M059J (cell line): ENCODE measurements at regions not wholly inside any gene's neighbourhood (a gene's known extent, or its start where the extent isn't known, plus 50 kb on each side); places are given as distances from the start of the nearest gene placed in this dataset.

Experiments
- DNase-seq: peaks from one replicate; pipeline ENCODE4 v3.0.0-alpha.2; 2012; ENCODE audit warnings: low read depth

GRCh38 chr20:48300529-48300928 is 515.2 kb upstream of the SULF2 start:
- DNase-seq = no peak

DNA sequence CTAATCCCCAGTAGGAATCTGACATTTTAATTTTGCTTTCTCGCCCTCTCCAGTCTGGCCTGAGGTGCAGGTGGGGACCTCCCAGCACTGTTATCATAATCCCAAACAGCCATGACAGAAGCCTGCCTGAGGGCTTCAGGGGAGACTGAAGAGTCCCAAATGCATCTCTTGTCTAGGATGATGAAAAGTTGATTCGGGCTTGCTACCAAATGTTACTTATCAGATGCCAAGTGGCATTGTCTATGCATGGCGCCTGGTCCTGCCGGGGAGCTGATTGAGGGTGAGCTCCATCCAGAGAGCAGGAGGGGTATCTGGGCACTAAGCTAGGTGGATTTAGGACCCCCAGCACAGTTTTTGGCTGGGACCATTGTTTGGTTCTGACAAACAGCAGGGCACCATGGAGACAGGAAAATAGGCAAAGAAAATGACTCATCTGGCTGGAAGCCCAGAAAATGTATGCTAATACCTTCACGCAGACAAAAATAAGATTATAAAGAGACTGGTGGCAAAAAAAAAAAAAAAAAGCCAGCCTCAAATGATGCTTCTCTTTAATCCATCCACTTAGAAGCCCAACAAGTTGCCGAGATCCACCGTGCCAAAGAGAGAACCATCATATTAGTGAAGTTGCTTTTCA is 513.7 kb upstream of the SULF2 start:
- peak; percentile 99 for DNase-seq

GRCh38 chr20:48298433-48298832 is 513.2 kb upstream of the SULF2 start:
- no peak for DNase-seq

GRCh38 chr20:48295966-48296421 is 510.7 kb upstream of the SULF2 start:
- DNase-seq = peak; percentile 70

- peak; percentile 100 for DNase-seq
Observed at GRCh38 chr20:48295445-48295903, 510.2 kb upstream of the SULF2 start.

GRCh38 chr20:48294942-48295341 is 509.7 kb upstream of the SULF2 start:
- no peak for DNase-seq

GRCh38 chr20:48294196-48294595 is 508.9 kb upstream of the SULF2 start:
- DNase-seq = peak; percentile 89

DNA sequence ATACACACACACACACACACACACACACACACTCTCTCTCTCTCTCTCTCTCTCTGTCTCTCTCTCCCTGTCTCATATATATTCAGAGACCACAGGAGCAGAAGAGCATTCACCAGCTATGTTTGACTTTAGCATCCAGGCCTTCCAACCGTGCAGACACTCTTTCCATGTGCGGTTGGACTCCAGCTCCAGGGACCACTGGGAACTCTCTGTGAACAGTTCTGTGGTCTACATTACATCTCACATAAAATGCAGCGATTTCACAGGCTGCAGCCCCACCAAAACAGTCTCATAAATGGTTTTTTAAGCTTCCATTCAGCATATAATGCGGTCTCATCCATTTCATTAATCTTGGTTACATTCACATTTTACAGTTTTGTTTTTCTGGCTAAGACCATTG is 508.4 kb upstream of the SULF2 start:
- no peak for DNase-seq

DNA sequence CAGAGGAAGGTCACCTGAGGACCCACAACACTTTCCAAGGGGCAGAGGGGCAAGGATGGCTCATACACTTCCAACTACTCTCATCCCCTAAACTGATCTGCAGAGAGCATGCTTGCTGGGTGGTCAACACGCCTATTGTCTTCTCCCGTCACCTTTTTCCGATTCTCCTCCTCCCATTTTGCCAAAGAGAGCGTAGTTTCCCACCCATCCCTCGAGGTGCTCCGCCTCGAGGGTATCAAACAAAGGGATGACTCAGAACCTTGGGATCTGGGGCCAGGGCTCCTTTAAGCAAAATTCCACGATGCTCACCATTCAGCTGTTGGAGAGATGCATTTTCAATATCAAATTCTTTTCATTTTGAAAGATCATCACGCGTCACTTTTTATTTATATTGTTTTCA is 507.5 kb upstream of the SULF2 start:
- peak; percentile 44 for DNase-seq

DNA sequence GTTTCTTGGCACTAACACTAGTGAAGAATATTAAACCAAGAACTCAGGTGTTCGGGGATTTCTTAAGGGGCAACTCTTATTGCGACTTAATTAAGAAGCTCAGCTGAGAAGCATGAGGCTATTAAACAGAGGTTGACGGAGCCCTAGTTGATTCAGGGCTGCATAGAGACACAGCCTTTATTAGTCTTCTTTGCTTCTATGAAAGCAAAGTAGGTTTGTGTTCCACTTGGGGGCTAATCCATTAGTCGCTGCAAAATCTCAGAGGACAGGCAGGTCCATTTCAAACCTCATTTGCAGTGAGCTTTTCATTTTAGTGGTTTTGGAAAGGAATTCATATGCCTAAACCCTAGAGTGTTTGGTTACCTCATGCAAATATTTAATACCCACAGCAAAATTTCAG is 506.6 kb upstream of the SULF2 start:
- DNase-seq = no peak

- DNase-seq = peak; percentile 28
Observed at GRCh38 chr20:48288930-48289507, 503.7 kb upstream of the SULF2 start.

DNA sequence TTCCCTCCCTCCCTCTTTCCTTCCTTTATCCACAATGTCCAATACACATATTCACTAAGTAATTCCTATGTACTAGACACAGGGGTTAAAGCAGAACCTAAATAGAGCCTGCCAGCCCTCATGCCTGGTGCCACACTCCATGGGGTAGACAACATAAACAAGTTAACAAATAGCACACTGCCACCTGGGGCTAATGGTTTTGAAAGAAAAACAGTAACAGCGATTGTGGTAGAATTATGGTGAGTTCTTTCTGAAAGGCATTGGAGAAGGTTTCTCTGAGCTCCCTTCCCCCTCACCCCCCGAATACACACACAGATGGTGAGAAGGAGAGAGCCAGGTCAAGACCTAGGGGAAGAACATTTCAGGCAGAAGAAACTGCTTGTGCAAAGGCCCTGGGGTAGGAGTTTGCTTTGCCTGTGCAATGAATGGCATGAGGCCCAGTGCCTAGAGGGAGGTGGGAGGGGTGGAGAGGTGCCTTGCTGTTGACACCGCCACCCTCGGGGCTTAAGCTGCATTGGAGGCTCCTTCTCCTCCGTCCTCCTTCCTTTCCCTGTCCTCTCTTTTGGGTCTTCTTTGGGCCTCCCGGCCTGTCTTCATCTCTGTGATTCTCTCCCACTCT is 502.4 kb upstream of the SULF2 start:
- peak; percentile 16 for DNase-seq

DNA sequence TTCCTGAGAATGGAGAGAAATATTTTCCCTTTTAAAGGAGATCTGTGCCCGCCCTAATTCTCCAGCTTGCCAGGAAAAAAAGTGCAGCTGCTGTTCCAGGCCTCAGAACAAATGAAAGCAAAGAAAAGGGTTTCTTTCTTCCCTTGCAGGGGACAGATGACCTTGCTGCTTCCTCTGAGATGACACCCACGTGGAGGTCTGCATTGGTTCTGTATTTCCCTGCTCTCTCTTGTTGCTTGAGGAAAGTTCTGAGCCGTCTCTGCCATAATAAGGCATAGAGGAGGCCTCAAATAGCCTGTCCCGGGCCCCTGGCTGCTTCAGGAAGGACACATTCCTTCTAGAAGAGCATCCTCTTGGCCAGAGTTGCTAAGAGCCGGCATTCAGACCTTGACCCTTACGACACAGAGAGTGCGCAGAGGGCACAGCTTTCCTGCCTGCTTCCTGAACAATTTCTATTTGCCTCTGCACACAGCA is 501.8 kb upstream of the SULF2 start:
- DNase-seq = no peak

- DNase-seq = no peak
Observed at GRCh38 chr20:48286601-48287000, 501.3 kb upstream of the SULF2 start.

GRCh38 chr20:48285656-48286055 is 500.4 kb upstream of the SULF2 start:
- DNase-seq = no peak

DNA sequence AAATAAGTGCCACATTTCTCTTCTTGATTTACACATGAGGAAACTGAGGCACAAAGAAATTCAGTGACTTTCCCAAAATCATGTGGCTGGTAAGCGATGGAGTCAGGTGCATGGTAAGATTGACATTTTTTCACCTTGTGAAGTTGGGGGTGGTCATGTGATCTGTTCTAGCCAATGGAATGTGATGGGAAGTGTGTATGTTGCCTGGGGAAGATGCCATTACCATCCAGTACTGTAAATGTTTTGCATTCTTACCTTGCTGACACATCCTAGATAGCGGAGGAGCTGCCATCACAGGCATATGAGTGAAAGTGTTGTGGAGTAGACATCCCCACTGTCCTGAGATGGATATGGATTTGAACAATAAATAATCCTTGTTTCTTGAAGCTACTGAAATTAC is 499.6 kb upstream of the SULF2 start:
- peak; percentile 68 for DNase-seq

- DNase-seq = no peak
Observed at GRCh38 chr20:48284315-48284714, 499.0 kb upstream of the SULF2 start.

DNA sequence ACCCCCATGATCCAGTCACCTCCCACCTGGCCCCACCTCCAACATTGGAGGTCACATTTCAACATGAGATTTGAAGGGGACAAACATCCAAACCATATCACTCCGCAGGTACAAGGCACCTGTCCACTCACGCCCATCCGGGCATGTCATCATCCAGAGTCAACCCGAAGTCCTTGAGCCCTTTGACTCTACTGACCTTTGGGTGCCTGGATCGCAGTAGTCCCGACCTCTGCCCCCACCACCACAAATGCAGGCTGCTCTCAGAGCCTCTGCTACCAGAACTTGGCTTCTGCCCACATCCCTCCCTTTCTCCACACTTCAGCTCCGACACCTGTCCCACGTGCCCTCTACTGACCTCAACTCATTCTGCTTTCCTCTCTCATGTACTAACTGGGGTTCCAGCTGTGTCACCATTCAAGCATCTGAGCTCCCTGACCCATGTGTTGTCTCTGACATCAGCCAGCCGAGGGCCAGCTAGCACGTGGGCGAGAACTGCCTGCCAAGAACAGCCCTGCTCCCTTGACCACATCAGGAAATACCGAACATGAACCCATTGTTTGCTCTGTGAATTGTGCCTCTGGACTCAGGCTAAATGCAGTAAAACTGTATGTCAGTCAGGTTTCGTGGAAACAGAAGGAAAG is 498.3 kb upstream of the SULF2 start:
- DNase-seq = peak; percentile 97

DNA sequence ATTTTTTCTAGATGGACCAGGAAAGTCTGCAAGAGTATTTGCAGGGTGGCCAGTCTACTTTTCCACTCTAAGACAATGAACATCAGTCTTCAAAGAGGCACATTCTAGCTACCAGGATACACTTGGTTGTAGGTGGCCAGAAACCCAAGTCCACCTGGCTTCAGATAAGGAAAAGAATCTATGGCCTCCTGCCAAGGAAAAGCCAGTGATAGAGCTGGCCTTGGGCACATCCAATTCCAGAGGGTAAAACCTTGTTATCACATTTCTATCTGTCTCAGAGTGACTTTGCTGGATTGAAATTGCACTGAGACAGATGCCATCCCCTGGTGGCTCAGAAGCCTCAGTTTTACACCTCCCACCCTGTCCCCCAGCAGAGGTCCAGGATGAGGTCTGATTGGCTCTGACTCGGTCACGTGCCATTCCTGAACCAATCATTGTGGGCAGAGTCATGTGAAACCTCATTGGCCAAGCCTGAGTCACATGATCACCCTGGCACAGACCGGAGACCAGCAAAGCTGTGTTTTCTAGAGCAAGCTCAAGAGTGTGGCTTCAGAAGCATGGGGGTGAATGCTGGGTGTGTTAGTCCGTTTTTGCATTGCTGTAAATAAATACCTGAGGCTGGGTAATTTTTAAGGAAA is 497.4 kb upstream of the SULF2 start:
- peak; percentile 18 for DNase-seq

- DNase-seq = no peak
Observed at GRCh38 chr20:48281501-48281900, 496.2 kb upstream of the SULF2 start.

DNA sequence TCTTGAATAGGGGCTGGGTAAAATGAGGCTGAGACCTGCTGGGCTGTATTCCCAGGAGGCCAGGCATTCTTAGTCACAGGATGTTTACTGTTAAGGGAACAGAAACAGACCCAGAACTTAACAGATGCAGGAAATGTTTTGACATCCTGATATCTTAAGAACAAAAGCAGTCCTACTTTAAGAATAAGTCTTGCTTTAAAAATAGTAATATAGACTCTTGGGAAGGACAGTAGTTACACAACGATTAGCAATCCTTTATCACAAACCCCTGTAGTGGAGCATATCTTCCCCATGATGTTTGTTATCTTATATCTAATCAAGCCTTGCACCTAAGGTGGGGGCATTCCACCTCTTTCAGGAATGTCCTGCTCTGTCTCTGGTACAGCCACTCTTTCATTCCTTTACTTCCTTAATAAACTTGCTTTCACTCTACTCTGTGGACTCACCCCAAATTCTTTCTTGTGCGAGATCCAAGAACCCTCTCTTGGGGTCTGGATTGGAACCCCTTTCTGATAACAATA is 493.7 kb upstream of the SULF2 start:
- DNase-seq = peak; percentile 50

GRCh38 chr20:48277266-48277665 is 492.0 kb upstream of the SULF2 start:
- peak; percentile 74 for DNase-seq
